HUES64 (cell line): ENCODE measurements at regions not wholly inside any gene's neighbourhood (a gene's known extent, or its start where the extent isn't known, plus 50 kb on each side); places are given as distances from the start of the nearest gene placed in this dataset.

Source experiments
- H3K27ac ChIP-seq: 2 replicates; pipeline ENCODE4 v1.7.0; 2013; ENCODE audit warnings: low read depth, low read length, inconsistent platforms
- H3K27me3 ChIP-seq: 2 replicates; pipeline ENCODE4 v1.6.1; 2013; ENCODE audit warnings: mild to moderate bottlenecking, low read length; ENCODE audit not compliant: insufficient read depth
- H3K36me3 ChIP-seq: 2 replicates; pipeline ENCODE4 v1.6.1; 2013; ENCODE audit warnings: mild to moderate bottlenecking, low read length; ENCODE audit not compliant: insufficient read depth
- H3K4me1 ChIP-seq: 2 replicates; pipeline ENCODE4 v1.6.1; 2013; ENCODE audit warnings: mild to moderate bottlenecking, low read length, moderate library complexity; ENCODE audit not compliant: insufficient read depth
- H3K4me3 ChIP-seq: 2 replicates; pipeline ENCODE4 v1.5.1; 2013; ENCODE audit warnings: mild to moderate bottlenecking, low read length, moderate library complexity
- H3K9ac ChIP-seq: 2 replicates; pipeline ENCODE4 v1.6.1; 2013; ENCODE audit warnings: mild to moderate bottlenecking, low read depth, low read length
- H3K9me3 ChIP-seq: 2 replicates; pipeline ENCODE4 v1.6.1; 2013; ENCODE audit warnings: low read depth, low read length; ENCODE audit not compliant: insufficient read depth
- WGBS: fragments of 150-250, 120-280 bp; methylation state at CpG from one replicate; pipeline ENCODE4 v1.1.7; 2013; ENCODE audit warnings: missing lambda C conversion rate; 5-methylcytosine and 5-hydroxymethylcytosine counted together

- Histone ChIP-seq H3K4me1 (no peaks in the 10 kb centered on the region), H3K27ac (no peak overlapping the region), H3K36me3 (no peaks in the 10 kb centered on the region), H3K9me3 (no peaks in the 10 kb centered on the region), H3K4me3 (no peak overlapping the region), H3K9ac (no peak overlapping the region), H3K27me3 (no peaks in the 10 kb centered on the region)
- 100% methylated on average over 2 of the region's 2 CpGs for WGBS
These were observed 590.3 kb upstream of the MIR17HG start for GRCh38 chr13:90757127-90757680.

DNA sequence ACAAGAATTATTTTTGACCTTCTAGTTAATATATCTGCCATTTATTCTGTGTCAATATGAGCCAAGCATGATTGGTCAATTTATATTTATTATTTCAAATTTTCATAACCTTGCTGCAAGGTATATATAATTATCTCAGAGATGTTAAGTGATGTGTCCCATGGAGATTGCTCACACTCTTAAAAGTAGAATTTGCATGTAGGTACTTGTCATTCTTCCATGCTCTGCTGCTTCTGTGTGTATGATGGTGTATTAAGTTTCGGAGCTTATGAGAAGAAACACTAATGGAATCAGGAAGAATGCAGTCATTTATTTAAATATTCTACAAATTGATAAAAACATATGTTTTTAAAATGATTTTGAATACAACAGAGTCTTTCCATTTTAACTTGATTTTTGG lies 586.8 kb upstream of the MIR17HG start:
- Histone ChIP-seq H3K9ac (no peak overlapping the region), H3K4me3 (no peak overlapping the region), H3K36me3 (no peaks in the 10 kb centered on the region), H3K4me1 (no peaks in the 10 kb centered on the region), H3K27me3 (no peaks in the 10 kb centered on the region), H3K27ac (no peak overlapping the region), H3K9me3 (no peaks in the 10 kb centered on the region)
- no CpG with 5 or more reads among the region's 1 CpG for WGBS

DNA sequence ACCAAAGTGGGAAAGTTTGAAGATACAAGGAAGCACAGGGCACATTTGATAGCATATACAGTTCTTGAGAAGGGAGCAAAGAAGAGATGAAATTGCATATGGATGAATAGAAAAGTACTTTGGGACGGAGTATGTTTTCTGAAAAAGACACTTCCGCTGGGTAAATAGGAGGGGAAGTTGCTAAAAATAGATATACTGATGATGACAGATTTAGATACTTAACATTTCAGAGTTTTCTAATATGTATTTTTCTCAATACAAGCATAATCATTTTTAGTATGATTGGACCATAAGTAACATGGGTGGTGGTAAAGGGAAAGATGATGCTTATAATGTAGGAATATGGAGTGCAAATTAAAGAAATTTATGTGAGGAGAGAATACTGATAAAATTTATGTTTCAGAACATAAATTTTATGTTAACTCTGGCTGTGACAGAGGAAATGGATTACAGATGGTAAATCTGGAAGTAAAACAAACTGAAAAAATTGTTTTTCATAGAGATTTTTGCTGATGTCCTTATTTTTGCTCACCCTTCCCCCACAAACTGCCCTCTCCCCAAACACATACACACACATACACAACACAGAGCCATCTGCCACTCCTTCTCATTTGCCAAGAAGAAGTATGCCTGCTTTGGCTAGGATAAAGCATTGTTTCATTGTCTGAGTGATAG lies 583.9 kb upstream of the MIR17HG start:
- H3K9ac ChIP-seq = no peak overlapping the region
- WGBS = 98% methylated on average over 2 of the region's 2 CpGs
- no peaks in the 10 kb centered on the region for H3K36me3 ChIP-seq
- no peaks in the 10 kb centered on the region for H3K9me3 ChIP-seq
- no peak overlapping the region for H3K27ac ChIP-seq
- H3K27me3 ChIP-seq = no peaks in the 10 kb centered on the region
- peaks cover 3% of the 10 kb centered on the region; the same call in 1 of the 2 replicates for H3K4me1 ChIP-seq
- H3K4me3 ChIP-seq = no peak overlapping the region

GRCh38 chr13:90766386-90766902 lies 581.0 kb upstream of the MIR17HG start:
- Histone ChIP-seq H3K9me3 (no peaks in the 10 kb centered on the region), H3K27me3 (no peaks in the 10 kb centered on the region), H3K4me1 (peaks cover 25% of the 10 kb centered on the region), H3K4me3 (no peak overlapping the region), H3K9ac (no peak overlapping the region), H3K36me3 (no peaks in the 10 kb centered on the region), H3K27ac (no peak overlapping the region)
- no CpG with 5 or more reads among the region's 1 CpG for WGBS

DNA sequence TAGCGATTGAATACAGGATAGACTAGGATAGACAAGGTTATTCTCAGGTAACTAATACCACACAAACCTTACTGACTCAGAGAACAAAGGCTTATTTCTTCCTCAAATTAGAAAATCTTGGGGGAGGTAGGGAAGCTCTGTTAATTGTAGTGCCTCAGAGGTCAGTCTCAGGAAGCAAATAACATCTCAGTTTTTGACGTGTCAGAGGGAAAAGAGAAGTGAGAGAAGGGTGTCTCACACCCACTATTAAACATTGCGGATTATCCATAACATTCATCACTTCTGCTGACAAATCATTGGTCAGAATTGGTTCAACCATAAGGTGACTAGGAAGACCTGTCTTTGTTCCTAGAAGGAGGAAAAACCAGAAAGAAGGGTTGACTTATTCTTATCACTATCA lies 579.4 kb upstream of the MIR17HG start:
- Histone ChIP-seq H3K36me3 (no peaks in the 10 kb centered on the region), H3K27me3 (no peaks in the 10 kb centered on the region), H3K27ac (no peak overlapping the region), H3K9ac (no peak overlapping the region), H3K4me3 (no peak overlapping the region), H3K9me3 (no peaks in the 10 kb centered on the region), H3K4me1 (peaks cover 25% of the 10 kb centered on the region)
- 89% methylated on average over 1 of the region's 3 CpGs for WGBS

- Histone ChIP-seq H3K4me3 (no peak overlapping the region), H3K27me3 (no peaks in the 10 kb centered on the region), H3K36me3 (no peaks in the 10 kb centered on the region), H3K9ac (no peak overlapping the region), H3K9me3 (no peaks in the 10 kb centered on the region), H3K27ac (no peak overlapping the region), H3K4me1 (peaks cover 35% of the 10 kb centered on the region)
- 72% methylated on average over 3 of the region's 3 CpGs for WGBS
These were observed 578.1 kb upstream of the MIR17HG start for GRCh38 chr13:90769387-90769786.

DNA sequence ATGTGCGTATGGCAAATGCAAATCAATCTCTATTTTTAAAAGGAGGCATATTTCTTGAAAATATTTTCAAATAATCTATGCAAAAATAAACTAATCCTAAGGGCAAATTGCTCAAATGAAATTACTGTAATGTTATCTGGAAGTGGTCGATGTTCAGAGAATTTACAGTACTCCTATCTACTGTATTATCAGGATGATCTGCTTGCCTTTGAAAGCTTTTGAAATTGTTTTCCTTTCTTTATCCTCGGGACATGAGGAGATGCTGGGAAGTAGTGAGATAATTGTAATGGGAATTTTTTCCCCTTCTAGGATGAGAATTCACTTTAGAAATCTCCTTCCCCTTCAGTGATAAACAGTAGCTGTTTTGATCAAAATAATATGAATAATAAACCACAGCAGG lies 577.2 kb upstream of the MIR17HG start:
- Histone ChIP-seq H3K9me3 (no peaks in the 10 kb centered on the region), H3K9ac (no peak overlapping the region), H3K4me1 (peaks cover 39% of the 10 kb centered on the region), H3K4me3 (no peak overlapping the region), H3K27me3 (no peaks in the 10 kb centered on the region), H3K36me3 (no peaks in the 10 kb centered on the region), H3K27ac (no peak overlapping the region; the same call in 1 of the 2 replicates)
- whole genome bisulfite sequencing = no CpG with 5 or more reads among the region's 3 CpGs

- peaks cover 36% of the 10 kb centered on the region for H3K4me1 ChIP-seq
- H3K4me3 ChIP-seq = no peak overlapping the region
- no peaks in the 10 kb centered on the region for H3K27me3 ChIP-seq
- H3K9me3 ChIP-seq = no peaks in the 10 kb centered on the region
- no peak overlapping the region for H3K9ac ChIP-seq
- H3K27ac ChIP-seq = no peak overlapping the region
- H3K36me3 ChIP-seq = no peaks in the 10 kb centered on the region
These were observed 573.8 kb upstream of the MIR17HG start for GRCh38 chr13:90773681-90774080.

- Histone ChIP-seq H3K4me3 (no peak overlapping the region), H3K4me1 (peaks cover 16% of the 10 kb centered on the region), H3K27me3 (no peaks in the 10 kb centered on the region), H3K9me3 (no peaks in the 10 kb centered on the region), H3K9ac (no peak overlapping the region), H3K27ac (no peak overlapping the region), H3K36me3 (no peaks in the 10 kb centered on the region)
- 95% methylated on average over 7 of the region's 7 CpGs for WGBS
These were observed 571.3 kb upstream of the MIR17HG start for GRCh38 chr13:90776051-90776748.

DNA sequence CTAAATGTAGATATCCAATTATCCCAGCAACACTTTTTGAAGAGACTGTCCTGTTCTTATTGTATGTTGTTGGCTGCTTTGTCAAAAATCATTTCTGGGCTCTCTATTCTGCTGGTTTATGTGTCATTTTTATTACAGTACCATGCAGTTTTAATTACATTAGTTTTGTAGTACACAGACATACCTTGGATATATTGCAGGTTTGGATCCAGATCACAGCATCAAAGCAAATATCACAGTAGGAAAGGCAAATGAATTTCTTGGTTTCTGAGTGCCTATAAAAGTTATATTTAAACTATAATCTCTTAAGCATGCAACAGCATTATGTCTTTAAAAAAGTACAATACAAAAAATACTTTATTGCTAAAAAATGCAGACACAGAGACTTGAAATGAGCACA lies 564.2 kb upstream of the MIR17HG start:
- Histone ChIP-seq H3K4me1 (no peaks in the 10 kb centered on the region; the same call in 1 of the 2 replicates), H3K36me3 (no peaks in the 10 kb centered on the region), H3K27ac (no peak overlapping the region), H3K9ac (no peak overlapping the region), H3K27me3 (no peaks in the 10 kb centered on the region; the same call in 1 of the 2 replicates), H3K9me3 (no peaks in the 10 kb centered on the region), H3K4me3 (no peak overlapping the region)

- H3K27ac ChIP-seq = no peak overlapping the region
- H3K36me3 ChIP-seq = no peaks in the 10 kb centered on the region
- no peak overlapping the region for H3K4me3 ChIP-seq
- no peaks in the 10 kb centered on the region; the same call in 1 of the 2 replicates for H3K27me3 ChIP-seq
- H3K9ac ChIP-seq = no peak overlapping the region
- H3K4me1 ChIP-seq = peaks cover 1% of the 10 kb centered on the region; the same call in 1 of the 2 replicates
- no peaks in the 10 kb centered on the region for H3K9me3 ChIP-seq
These were observed 560.5 kb upstream of the MIR17HG start for GRCh38 chr13:90787007-90787406.
